ENCODE measurements at regions not wholly inside any gene's neighbourhood (a gene's known extent, or its start where the extent isn't known, plus 50 kb on each side); places are given as distances from the start of the nearest gene placed in this dataset.

- peak; percentile 28 for DNase-seq (ENCODE audit: low read depth)
Observed at GRCh38 chr12:69062621-69063237, 129.8 kb upstream of the CPM start.

- no peak for DNase-seq (ENCODE audit: low read depth)
Observed at GRCh38 chr12:69064734-69065443, 131.9 kb upstream of the CPM start.

DNA sequence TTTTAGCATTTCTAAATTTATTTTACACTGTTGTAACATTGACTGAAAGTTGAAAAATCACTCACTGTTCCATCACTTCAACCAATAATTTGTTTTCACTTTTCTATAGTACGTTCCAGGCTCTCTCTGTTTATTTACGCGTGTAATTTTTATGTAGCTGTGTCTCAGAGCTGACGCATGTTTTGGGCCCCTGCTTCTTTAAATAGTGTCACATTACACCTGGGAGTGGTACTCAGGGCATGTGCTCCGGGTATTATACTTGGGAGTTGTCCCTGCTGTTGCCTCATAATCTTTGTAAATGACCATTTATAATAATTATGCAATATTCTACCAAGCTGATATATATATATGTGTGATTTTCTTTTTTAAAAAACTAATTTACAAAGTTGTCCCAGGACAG, 132.8 kb upstream of the CPM start:
- no peak for DNase-seq (ENCODE audit: low read depth)

- no peak for DNase-seq (ENCODE audit: low read depth)
Observed at GRCh38 chr12:69066492-69067373, 133.8 kb upstream of the CPM start.

- no peak for DNase-seq (ENCODE audit: low read depth)
Observed at GRCh38 chr12:69067713-69068112, 134.7 kb upstream of the CPM start.

GRCh38 chr12:69068448-69068847, 135.5 kb upstream of the CPM start:
- DNase-seq (ENCODE audit: low read depth), result no peak

DNA sequence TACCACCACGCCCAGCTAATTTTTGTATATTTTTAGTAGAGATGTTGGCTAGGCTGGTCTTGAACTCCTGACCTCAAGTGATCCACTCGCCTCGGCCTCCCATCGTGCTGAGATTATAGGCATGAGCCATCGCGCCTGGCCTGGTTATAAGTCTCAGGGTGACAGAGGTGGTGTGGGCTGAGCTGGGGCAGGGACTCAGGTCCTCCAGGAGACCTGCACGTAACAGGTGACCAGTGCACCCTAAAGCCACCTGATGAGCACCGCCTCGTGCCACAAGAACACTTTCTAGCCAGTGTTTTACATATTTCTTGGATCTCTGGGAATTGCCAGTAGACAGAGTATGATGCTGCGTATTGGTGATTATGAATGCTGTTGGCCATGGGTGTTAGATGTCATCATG, 136.5 kb upstream of the CPM start:
- DNase-seq (ENCODE audit: low read depth), result no peak

DNA sequence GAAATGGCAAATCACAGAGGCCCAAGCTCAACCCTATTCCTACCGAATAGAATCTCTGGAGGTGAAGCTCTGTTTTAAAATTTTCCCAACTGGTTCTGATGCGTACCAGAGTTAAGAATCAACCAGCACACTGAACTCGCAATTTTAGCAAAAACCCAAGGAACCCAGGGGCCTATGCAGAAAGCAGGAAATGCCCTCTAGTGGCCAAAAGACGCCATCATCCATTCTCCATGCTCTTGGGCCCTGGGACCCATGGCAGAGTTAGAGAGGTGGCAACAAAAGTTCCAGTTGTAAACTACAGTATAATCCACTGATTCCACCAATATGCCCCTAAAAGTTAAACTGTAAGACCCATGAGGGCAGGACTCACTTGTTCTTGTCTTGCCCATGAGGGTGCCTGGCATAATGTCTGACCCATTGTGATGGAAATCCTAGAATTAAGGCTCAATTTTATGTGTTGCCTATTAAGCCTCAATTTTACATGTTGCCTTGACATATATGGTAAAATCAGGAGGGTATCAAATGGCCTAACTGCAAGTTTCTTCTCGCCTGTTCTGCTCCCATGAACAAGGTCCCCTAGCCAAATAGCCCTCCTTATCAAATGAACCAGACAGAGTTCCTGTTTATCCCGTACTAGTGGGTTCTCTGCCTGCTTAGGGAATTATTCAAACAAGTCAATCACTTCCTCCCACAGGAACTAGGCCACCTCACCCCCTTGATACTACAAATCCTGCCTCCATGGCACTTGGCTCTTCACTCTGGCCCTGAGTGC, 137.5 kb upstream of the CPM start:
- DNase-seq (ENCODE audit: low read depth), result peak; percentile 34

- DNase-seq (ENCODE audit: low read depth), result no peak
Observed at GRCh38 chr12:69071091-69071370, 138.1 kb upstream of the CPM start.

GRCh38 chr12:69073035-69073434, 140.1 kb upstream of the CPM start:
- DNase-seq (ENCODE audit: low read depth), result no peak

DNA sequence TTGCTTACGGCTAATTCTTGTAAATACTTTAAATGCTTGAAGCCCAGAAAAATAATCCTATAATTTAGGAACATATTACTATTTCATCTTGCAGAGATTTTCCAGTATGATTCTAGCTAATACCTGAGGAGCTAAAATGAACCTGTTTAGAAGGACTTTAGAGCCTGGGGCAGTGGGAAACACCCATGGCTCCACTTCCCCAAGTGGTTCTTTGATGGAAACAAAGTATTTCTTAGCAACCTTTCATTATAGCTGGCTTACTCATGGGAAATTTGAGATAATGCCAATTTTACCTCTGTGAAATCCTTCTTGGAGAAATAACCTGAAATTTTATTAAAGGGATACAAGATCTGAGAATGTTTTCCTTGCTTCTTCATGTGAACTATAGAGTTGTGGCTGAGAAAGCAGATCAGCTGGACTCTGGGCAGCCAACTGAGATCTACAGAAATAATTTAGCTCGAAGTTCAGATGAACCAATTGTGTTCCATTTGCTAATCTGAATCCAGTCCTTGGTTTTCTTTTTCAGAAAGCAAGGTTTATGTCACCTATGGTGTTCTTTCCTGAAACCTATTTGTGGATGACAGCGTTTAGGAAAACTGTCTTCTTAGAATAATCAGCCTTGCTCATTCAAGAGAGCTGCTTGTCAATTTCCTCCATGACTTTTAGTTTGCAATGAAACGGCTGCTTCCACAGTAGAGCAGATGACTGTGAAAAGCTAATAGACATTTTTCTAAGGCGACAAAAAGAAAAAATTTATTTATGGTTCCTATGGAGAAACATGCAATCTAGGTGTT, 141.8 kb upstream of the CPM start:
- DNase-seq (ENCODE audit: low read depth), result no peak

GRCh38 chr12:69083689-69084088, 150.7 kb upstream of the CPM start:
- no peak for DNase-seq (ENCODE audit: low read depth)

GRCh38 chr12:69084816-69085378, 151.9 kb upstream of the CPM start:
- DNase-seq (ENCODE audit: low read depth), result no peak

- DNase-seq (ENCODE audit: low read depth), result no peak
Observed at GRCh38 chr12:69085852-69086251, 152.9 kb upstream of the CPM start.

GRCh38 chr12:69087986-69088385, 151.4 kb upstream of the CPSF6 start:
- no peak for DNase-seq (ENCODE audit: low read depth)

- DNase-seq (ENCODE audit: low read depth), result no peak
Observed at GRCh38 chr12:69090722-69091121, 148.6 kb upstream of the CPSF6 start.

GRCh38 chr12:69091442-69092017, 147.8 kb upstream of the CPSF6 start:
- DNase-seq (ENCODE audit: low read depth), result no peak

GRCh38 chr12:69092137-69092536, 147.2 kb upstream of the CPSF6 start:
- no peak for DNase-seq (ENCODE audit: low read depth)

DNA sequence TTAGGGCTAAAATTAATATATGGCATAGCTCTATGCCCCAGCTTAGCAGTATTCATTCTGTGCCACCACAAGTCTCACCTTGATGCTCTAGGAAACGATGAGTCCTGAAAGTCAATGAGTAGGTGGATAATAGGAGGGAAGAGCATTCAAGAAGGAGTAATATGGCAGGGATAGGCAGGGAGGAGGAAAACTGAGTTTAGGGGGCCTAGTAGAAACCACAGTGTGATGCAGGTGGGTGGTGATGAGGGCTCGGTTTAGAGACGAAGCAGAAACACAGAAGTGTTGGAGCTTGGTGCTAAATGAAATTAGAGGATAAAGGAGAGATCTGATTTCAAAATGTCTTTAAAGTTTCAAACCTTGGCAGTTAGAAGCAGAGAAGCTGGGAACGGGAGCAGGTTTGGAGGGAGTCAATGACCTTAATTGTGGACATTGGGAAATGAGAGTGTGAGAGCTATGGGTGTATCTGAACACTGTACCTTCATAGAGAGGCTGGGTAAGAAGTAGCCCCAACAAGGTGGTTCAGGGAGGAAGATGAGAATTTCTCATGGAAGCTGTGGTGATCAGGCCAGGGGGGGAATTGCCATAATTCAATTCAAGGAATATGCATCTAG, 144.7 kb upstream of the CPSF6 start:
- DNase-seq (ENCODE audit: low read depth), result no peak

DNA sequence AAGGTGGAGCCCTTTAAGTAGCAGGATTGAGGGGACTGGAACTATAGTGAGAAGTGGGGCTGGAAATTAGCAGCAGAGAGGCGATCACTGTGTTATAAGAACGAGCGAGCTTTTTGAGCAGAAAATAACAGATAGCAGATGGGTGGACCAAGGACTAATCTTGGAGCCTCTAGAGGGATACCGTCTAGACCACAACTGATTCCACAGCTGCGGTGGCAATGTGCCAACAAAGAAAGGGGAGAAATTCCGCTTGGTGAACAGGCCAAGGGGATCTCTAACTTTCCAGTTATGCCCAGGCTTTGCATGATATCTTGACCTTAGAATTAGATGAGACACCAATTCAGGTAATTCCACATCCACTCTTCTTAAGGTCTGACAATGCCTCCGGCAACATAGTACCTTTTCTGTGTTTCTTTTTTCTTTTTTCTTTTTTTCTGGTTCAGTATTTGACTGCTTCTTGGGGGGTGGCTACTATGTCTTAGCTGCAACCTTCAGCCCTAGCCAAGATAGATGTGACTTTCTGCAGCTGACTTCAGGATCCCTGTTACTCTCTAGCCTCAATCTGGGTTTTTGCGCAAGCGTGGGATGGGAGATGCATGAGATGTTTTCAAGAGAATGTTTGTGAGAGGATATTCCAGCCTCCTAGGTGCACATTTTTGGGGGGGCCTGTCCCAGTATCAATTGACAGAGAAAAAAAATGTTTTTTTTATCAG, 143.4 kb upstream of the CPSF6 start:
- DNase-seq (ENCODE audit: low read depth), result no peak

Data from forelimb muscle (tissue), 1 donor.